22Rv1 (cell line): ENCODE measurements at regions not wholly inside any gene's neighbourhood (a gene's known extent, or its start where the extent isn't known, plus 50 kb on each side); places are given as distances from the start of the nearest gene placed in this dataset.

Experiments
- H3K27ac ChIP-seq: fragments of 450-650 bp; 2 replicates; pipeline ENCODE4 v1.5.1; 2017
- CTCF ChIP-seq: fragments of 450-650 bp; IDR thresholded peaks from 2 replicates; pipeline ENCODE4 v1.5.1; 2017; ENCODE audit warnings: mild to moderate bottlenecking
- ZFX ChIP-seq: fragments of 450-650 bp; IDR thresholded peaks from 2 replicates; pipeline ENCODE4 v1.6.1; 2017; ENCODE audit warnings: antibody characterized with exemption, borderline replicate concordance

GRCh38 chr1:14142397-14143100 lies 442.6 kb downstream of the PRDM2 start:
- no peak for TF ChIP-seq CTCF
- no peak for TF ChIP-seq ZFX
- H3K27ac ChIP-seq = no peak overlapping the region

GRCh38 chr1:14143777-14144176 lies 443.8 kb downstream of the PRDM2 start:
- no peak overlapping the region for H3K27ac ChIP-seq
- TF ChIP-seq CTCF (no peak), ZFX (no peak)

- H3K27ac ChIP-seq = no peak overlapping the region
- no peak for TF ChIP-seq CTCF
- no peak for TF ChIP-seq ZFX
These were observed 448.5 kb downstream of the PRDM2 start for GRCh38 chr1:14148526-14148925.

GRCh38 chr1:14149431-14149830 lies 449.1 kb upstream of the KAZN start:
- TF ChIP-seq ZFX = no peak
- TF ChIP-seq CTCF = 0 out of 2 replicates have a peak, but pooled peaks have one; percentile 9
- H3K27ac ChIP-seq = no peak overlapping the region

GRCh38 chr1:14156543-14156942 lies 441.9 kb upstream of the KAZN start:
- TF ChIP-seq ZFX = no peak
- no peak for TF ChIP-seq CTCF
- H3K27ac ChIP-seq = no peak overlapping the region

GRCh38 chr1:14160781-14161180 lies 437.7 kb upstream of the KAZN start:
- TF ChIP-seq CTCF (no peak), ZFX (no peak)
- no peak overlapping the region for H3K27ac ChIP-seq

- no peak overlapping the region for H3K27ac ChIP-seq
- TF ChIP-seq CTCF = no peak
- no peak for TF ChIP-seq ZFX
These were observed 435.2 kb upstream of the KAZN start for GRCh38 chr1:14163246-14163645.
